ENCODE measurements at regions not wholly inside any gene's neighbourhood (a gene's known extent, or its start where the extent isn't known, plus 50 kb on each side); places are given as distances from the start of the nearest gene placed in this dataset.

DNA sequence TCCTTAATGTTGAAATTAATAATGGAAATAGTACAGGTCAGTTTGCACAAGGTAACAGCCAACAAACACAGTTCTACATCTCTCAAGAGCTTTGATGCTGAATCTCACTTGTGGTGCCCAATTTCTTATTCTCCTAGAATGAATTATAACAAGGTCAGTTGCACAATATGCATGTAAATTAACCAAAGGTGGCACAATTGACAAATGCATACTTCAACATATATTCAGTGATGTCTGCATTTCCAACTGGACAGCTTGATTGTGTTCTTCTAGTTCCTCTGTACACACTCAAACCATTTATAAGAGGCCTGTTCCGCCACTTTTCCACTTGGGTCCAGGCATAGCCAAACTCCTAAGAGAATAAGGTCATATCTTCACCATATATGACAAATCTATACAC lies 210.3 kb upstream of the EPHA5 start:
- TF ChIP-seq, protein P1, sequence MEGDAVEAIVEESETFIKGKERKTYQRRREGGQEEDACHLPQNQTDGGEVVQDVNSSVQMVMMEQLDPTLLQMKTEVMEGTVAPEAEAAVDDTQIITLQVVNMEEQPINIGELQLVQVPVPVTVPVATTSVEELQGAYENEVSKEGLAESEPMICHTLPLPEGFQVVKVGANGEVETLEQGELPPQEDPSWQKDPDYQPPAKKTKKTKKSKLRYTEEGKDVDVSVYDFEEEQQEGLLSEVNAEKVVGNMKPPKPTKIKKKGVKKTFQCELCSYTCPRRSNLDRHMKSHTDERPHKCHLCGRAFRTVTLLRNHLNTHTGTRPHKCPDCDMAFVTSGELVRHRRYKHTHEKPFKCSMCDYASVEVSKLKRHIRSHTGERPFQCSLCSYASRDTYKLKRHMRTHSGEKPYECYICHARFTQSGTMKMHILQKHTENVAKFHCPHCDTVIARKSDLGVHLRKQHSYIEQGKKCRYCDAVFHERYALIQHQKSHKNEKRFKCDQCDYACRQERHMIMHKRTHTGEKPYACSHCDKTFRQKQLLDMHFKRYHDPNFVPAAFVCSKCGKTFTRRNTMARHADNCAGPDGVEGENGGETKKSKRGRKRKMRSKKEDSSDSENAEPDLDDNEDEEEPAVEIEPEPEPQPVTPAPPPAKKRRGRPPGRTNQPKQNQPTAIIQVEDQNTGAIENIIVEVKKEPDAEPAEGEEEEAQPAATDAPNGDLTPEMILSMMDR (IDR thresholded peaks at IDR 0.05), result no peak
- TF ChIP-seq POLR2AphosphoS5 (IDR thresholded peaks at IDR 0.05; ENCODE audit: low read depth, low read length) (no peak), SIN3A (IDR thresholded peaks at IDR 0.05; ENCODE audit: borderline replicate concordance, insufficient read depth, low read depth, low read length) (no peak), TCF7L2 (IDR thresholded peaks at IDR 0.05; ENCODE audit: low read depth, low read length) (no peak)
- TF ChIP-seq, protein P2, sequence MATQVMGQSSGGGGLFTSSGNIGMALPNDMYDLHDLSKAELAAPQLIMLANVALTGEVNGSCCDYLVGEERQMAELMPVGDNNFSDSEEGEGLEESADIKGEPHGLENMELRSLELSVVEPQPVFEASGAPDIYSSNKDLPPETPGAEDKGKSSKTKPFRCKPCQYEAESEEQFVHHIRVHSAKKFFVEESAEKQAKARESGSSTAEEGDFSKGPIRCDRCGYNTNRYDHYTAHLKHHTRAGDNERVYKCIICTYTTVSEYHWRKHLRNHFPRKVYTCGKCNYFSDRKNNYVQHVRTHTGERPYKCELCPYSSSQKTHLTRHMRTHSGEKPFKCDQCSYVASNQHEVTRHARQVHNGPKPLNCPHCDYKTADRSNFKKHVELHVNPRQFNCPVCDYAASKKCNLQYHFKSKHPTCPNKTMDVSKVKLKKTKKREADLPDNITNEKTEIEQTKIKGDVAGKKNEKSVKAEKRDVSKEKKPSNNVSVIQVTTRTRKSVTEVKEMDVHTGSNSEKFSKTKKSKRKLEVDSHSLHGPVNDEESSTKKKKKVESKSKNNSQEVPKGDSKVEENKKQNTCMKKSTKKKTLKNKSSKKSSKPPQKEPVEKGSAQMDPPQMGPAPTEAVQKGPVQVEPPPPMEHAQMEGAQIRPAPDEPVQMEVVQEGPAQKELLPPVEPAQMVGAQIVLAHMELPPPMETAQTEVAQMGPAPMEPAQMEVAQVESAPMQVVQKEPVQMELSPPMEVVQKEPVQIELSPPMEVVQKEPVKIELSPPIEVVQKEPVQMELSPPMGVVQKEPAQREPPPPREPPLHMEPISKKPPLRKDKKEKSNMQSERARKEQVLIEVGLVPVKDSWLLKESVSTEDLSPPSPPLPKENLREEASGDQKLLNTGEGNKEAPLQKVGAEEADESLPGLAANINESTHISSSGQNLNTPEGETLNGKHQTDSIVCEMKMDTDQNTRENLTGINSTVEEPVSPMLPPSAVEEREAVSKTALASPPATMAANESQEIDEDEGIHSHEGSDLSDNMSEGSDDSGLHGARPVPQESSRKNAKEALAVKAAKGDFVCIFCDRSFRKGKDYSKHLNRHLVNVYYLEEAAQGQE (IDR thresholded peaks at IDR 0.05; ENCODE audit: insufficient read depth in 1 of 2, low read depth in 2 of 2, low read length in 1 of 2), result no peak

Data from Panc1 (cell line).